KMS-11 (cell line): ENCODE measurements at regions not wholly inside any gene's neighbourhood (a gene's known extent, or its start where the extent isn't known, plus 50 kb on each side); places are given as distances from the start of the nearest gene placed in this dataset.

Experiments
- H2AFZ ChIP-seq: fragments of 200-600 bp; sonication (generic); 2 replicates; pipeline ENCODE4 v1.6.1; 2016; ENCODE audit warnings: antibody characterized with exemption, mixed run types, low read depth
- H3K27ac ChIP-seq: fragments of 200-600 bp; sonication (generic); 2 replicates; pipeline ENCODE4 v1.6.1; 2016; ENCODE audit warnings: mild to moderate bottlenecking, mixed run types
- H3K27me3 ChIP-seq: fragments of 200-600 bp; sonication (generic); 2 replicates; pipeline ENCODE4 v1.6.1; 2017; ENCODE audit warnings: mild to moderate bottlenecking, low read depth, mixed run types, moderate library complexity; ENCODE audit not compliant: insufficient read depth
- H3K36me3 ChIP-seq: fragments of 200-600 bp; sonication (generic); 2 replicates; pipeline ENCODE4 v1.6.1; 2017; ENCODE audit warnings: mild to moderate bottlenecking, mixed run types; ENCODE audit not compliant: insufficient read depth
- H3K4me1 ChIP-seq: fragments of 200-600 bp; sonication (generic); 2 replicates; pipeline ENCODE4 v1.6.1; 2016; ENCODE audit warnings: mild to moderate bottlenecking, low read depth, mixed run types; ENCODE audit not compliant: poor library complexity, severe bottlenecking
- H3K4me2 ChIP-seq: fragments of 200-600 bp; sonication (generic); 2 replicates; pipeline ENCODE4 v1.7.0; 2016; ENCODE audit warnings: mild to moderate bottlenecking, mixed run types
- H3K4me3 ChIP-seq: fragments of 200-600 bp; sonication (generic); IDR thresholded peaks from 2 replicates; pipeline ENCODE4 v1.6.1; 2017; ENCODE audit warnings: low read depth, low read length, mixed read lengths; ENCODE audit not compliant: insufficient read depth
- H3K79me2 ChIP-seq: fragments of 200-600 bp; sonication (generic); 2 replicates; pipeline ENCODE4 v1.6.1; 2016; ENCODE audit warnings: low read depth, mixed run types; ENCODE audit not compliant: insufficient read depth
- H3K9ac ChIP-seq: fragments of 200-600 bp; sonication (generic); 2 replicates; pipeline ENCODE4 v1.6.1; 2016; ENCODE audit warnings: mild to moderate bottlenecking, mixed run types
- H4K20me1 ChIP-seq: fragments of 200-600 bp; sonication (generic); 2 replicates; pipeline ENCODE4 v1.6.1; 2016; ENCODE audit warnings: mild to moderate bottlenecking, mixed run types; ENCODE audit not compliant: insufficient read depth
- CTCF ChIP-seq: fragments of 200-600 bp; sonication (generic); conservative IDR thresholded peaks from 2 replicates; pipeline ENCODE4 v1.6.1; 2017; ENCODE audit warnings: low read depth, mild to moderate bottlenecking, antibody characterized with exemption, low read length, moderate library complexity, mixed read lengths

- peaks cover 9% of the 10 kb centered on the region for H3K4me1 ChIP-seq
- no peak overlapping the region for H3K4me2 ChIP-seq
Observed at GRCh38 chr2:136239079-136239685, 121.2 kb upstream of the CXCR4 start.

GRCh38 chr2:136238286-136239078 is 120.5 kb upstream of the CXCR4 start:
- peaks cover 9% of the 10 kb centered on the region for H3K4me1 ChIP-seq
- H3K27me3 ChIP-seq = no peaks in the 10 kb centered on the region
- H3K9ac ChIP-seq = no peak overlapping the region
- no peak for TF ChIP-seq CTCF
- H3K36me3 ChIP-seq = no peaks in the 10 kb centered on the region
- no peaks in the 10 kb centered on the region for H4K20me1 ChIP-seq
- no peak overlapping the region for H2AFZ ChIP-seq
- no peak overlapping the region for H3K4me3 ChIP-seq
- H3K27ac ChIP-seq = no peak overlapping the region
- H3K4me2 ChIP-seq = no peak overlapping the region
- no peaks in the 10 kb centered on the region for H3K79me2 ChIP-seq

More at GRCh38 chr2:136239079-136239685, 121.2 kb upstream of the CXCR4 start:
- H3K4me3 ChIP-seq = no peak overlapping the region
- H3K27me3 ChIP-seq = no peaks in the 10 kb centered on the region
- H2AFZ ChIP-seq = no peak overlapping the region
- no peak overlapping the region for H3K9ac ChIP-seq
- no peaks in the 10 kb centered on the region for H3K36me3 ChIP-seq
- no peaks in the 10 kb centered on the region for H3K79me2 ChIP-seq
- no peak overlapping the region for H3K27ac ChIP-seq
- no peak for TF ChIP-seq CTCF
- no peaks in the 10 kb centered on the region for H4K20me1 ChIP-seq

- Histone ChIP-seq H3K9ac (no peak overlapping the region), H3K79me2 (no peaks in the 10 kb centered on the region), H3K4me3 (no peak overlapping the region), H4K20me1 (no peaks in the 10 kb centered on the region), H3K4me2 (no peak overlapping the region), H3K4me1 (peaks cover 9% of the 10 kb centered on the region), H3K36me3 (no peaks in the 10 kb centered on the region), H2AFZ (no peak overlapping the region), H3K27ac (no peak overlapping the region), H3K27me3 (no peaks in the 10 kb centered on the region)
- no peak for TF ChIP-seq CTCF
Observed at GRCh38 chr2:136236019-136236418, 118.1 kb upstream of the CXCR4 start.

- no peaks in the 10 kb centered on the region for H3K36me3 ChIP-seq
- no peak overlapping the region for H3K27ac ChIP-seq
- TF ChIP-seq CTCF = no peak
- H4K20me1 ChIP-seq = no peaks in the 10 kb centered on the region
- peaks cover 9% of the 10 kb centered on the region for H3K4me1 ChIP-seq
- no peaks in the 10 kb centered on the region for H3K79me2 ChIP-seq
- H2AFZ ChIP-seq = no peak overlapping the region
- H3K9ac ChIP-seq = no peak overlapping the region
- no peak overlapping the region for H3K4me3 ChIP-seq
- no peaks in the 10 kb centered on the region for H3K27me3 ChIP-seq
- H3K4me2 ChIP-seq = no peak overlapping the region
Observed at GRCh38 chr2:136235546-136235945, 117.6 kb upstream of the CXCR4 start.
